KMS-11 (cell line): ENCODE measurements at regions not wholly inside any gene's neighbourhood (a gene's known extent, or its start where the extent isn't known, plus 50 kb on each side); places are given as distances from the start of the nearest gene placed in this dataset.

ENCODE experiments used
- H2AFZ ChIP-seq: fragments of 200-600 bp; sonication (generic); 2 replicates; pipeline ENCODE4 v1.6.1; 2016; ENCODE audit warnings: antibody characterized with exemption, mixed run types, low read depth
- H3K27ac ChIP-seq: fragments of 200-600 bp; sonication (generic); 2 replicates; pipeline ENCODE4 v1.6.1; 2016; ENCODE audit warnings: mild to moderate bottlenecking, mixed run types
- H3K27me3 ChIP-seq: fragments of 200-600 bp; sonication (generic); 2 replicates; pipeline ENCODE4 v1.6.1; 2017; ENCODE audit warnings: mild to moderate bottlenecking, low read depth, mixed run types, moderate library complexity; ENCODE audit not compliant: insufficient read depth
- H3K36me3 ChIP-seq: fragments of 200-600 bp; sonication (generic); 2 replicates; pipeline ENCODE4 v1.6.1; 2017; ENCODE audit warnings: mild to moderate bottlenecking, mixed run types; ENCODE audit not compliant: insufficient read depth
- H3K4me1 ChIP-seq: fragments of 200-600 bp; sonication (generic); 2 replicates; pipeline ENCODE4 v1.6.1; 2016; ENCODE audit warnings: mild to moderate bottlenecking, low read depth, mixed run types; ENCODE audit not compliant: poor library complexity, severe bottlenecking
- H3K4me2 ChIP-seq: fragments of 200-600 bp; sonication (generic); 2 replicates; pipeline ENCODE4 v1.7.0; 2016; ENCODE audit warnings: mild to moderate bottlenecking, mixed run types
- H3K4me3 ChIP-seq: fragments of 200-600 bp; sonication (generic); IDR thresholded peaks from 2 replicates; pipeline ENCODE4 v1.6.1; 2017; ENCODE audit warnings: low read depth, low read length, mixed read lengths; ENCODE audit not compliant: insufficient read depth
- H3K79me2 ChIP-seq: fragments of 200-600 bp; sonication (generic); 2 replicates; pipeline ENCODE4 v1.6.1; 2016; ENCODE audit warnings: low read depth, mixed run types; ENCODE audit not compliant: insufficient read depth
- H3K9ac ChIP-seq: fragments of 200-600 bp; sonication (generic); 2 replicates; pipeline ENCODE4 v1.6.1; 2016; ENCODE audit warnings: mild to moderate bottlenecking, mixed run types
- H4K20me1 ChIP-seq: fragments of 200-600 bp; sonication (generic); 2 replicates; pipeline ENCODE4 v1.6.1; 2016; ENCODE audit warnings: mild to moderate bottlenecking, mixed run types; ENCODE audit not compliant: insufficient read depth
- TF ChIP-seq, protein P1 (sequence below): fragments of 200-600 bp; sonication (generic); conservative IDR thresholded peaks from 2 replicates; pipeline ENCODE4 v1.6.1; 2017; ENCODE audit warnings: low read depth, mild to moderate bottlenecking, antibody characterized with exemption, low read length, moderate library complexity, mixed read lengths

DNA sequence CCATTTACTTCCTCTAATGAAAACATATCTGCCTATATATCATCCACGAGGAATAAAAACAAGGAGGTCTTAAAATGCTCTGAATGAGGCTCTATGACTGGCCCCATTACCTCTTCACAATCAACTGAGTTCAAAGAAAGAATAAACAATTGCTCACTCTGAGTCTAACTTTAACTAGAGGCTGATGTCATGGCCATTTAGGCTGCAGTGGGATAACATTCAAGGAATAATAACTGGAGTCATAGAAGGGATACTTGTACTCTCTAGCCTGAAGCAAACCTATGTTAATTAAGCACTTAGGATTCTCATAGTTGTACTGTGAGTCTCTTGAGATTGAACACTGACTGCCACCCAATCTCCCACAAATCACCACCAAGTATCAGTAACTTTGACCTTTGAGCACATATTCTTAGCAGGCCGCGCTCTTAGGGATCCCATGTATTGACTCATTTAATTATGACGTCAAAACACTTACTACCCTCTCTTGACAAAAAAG lies 70.2 kb downstream of the PERP start:
- TF ChIP-seq, protein P1, sequence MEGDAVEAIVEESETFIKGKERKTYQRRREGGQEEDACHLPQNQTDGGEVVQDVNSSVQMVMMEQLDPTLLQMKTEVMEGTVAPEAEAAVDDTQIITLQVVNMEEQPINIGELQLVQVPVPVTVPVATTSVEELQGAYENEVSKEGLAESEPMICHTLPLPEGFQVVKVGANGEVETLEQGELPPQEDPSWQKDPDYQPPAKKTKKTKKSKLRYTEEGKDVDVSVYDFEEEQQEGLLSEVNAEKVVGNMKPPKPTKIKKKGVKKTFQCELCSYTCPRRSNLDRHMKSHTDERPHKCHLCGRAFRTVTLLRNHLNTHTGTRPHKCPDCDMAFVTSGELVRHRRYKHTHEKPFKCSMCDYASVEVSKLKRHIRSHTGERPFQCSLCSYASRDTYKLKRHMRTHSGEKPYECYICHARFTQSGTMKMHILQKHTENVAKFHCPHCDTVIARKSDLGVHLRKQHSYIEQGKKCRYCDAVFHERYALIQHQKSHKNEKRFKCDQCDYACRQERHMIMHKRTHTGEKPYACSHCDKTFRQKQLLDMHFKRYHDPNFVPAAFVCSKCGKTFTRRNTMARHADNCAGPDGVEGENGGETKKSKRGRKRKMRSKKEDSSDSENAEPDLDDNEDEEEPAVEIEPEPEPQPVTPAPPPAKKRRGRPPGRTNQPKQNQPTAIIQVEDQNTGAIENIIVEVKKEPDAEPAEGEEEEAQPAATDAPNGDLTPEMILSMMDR: no peak
- Histone ChIP-seq H3K4me1 (no peaks in the 10 kb centered on the region), H4K20me1 (no peaks in the 10 kb centered on the region), H2AFZ (no peak overlapping the region), H3K4me3 (no peak overlapping the region), H3K27me3 (no peaks in the 10 kb centered on the region), H3K27ac (no peak overlapping the region), H3K36me3 (no peaks in the 10 kb centered on the region), H3K79me2 (no peaks in the 10 kb centered on the region), H3K9ac (no peak overlapping the region), H3K4me2 (no peak overlapping the region)

DNA sequence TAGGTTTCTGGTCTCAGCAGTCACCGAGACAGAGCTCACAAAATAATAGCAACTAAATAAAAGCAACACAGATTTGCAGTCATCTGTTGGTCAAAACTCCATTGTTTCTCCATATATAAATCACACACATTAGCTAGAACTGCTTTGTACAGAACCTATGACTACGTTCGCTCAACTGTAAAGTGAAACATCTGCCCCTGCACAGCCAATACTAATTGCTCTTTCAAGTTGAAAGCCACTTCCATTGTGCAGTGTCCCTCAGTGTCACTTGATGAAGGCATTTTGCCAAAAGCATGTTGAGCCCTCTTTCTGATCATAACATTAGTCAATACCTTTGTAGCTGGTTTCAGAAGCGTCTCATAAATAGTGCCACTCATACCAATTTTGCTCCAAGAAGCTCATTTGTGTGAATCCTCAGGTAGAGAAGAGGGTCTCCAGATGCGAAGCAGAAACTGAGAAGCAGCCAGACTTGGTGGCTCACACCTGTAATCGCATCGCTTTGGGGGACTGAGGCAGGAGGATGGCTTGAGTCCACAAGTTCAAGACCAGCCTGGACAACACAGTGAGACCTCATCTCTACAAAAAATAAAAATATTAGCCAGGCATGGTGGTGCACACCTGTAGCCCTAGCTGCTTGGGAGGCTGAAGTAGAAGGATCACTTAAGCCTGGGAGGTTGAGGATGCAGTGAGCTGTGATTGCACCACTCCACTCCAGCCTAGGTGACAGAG lies 68.9 kb downstream of the PERP start:
- Histone ChIP-seq H3K36me3 (no peaks in the 10 kb centered on the region), H4K20me1 (no peaks in the 10 kb centered on the region), H2AFZ (no peak overlapping the region), H3K4me1 (no peaks in the 10 kb centered on the region), H3K27me3 (no peaks in the 10 kb centered on the region), H3K9ac (no peak overlapping the region), H3K27ac (no peak overlapping the region), H3K4me3 (no peak overlapping the region), H3K79me2 (no peaks in the 10 kb centered on the region), H3K4me2 (no peak overlapping the region)
- TF ChIP-seq, protein P1: no peak
